Liver (tissue), 3 donors: ENCODE measurements at regions not wholly inside any gene's neighbourhood (a gene's known extent, or its start where the extent isn't known, plus 50 kb on each side); places are given as distances from the start of the nearest gene placed in this dataset.

Experiments
- JUND ChIP-seq, 2 donors: IDR thresholded peaks; 2 replicates each; pipeline ENCODE4 v1.6.1; 2016; ENCODE audit warnings: antibody characterized with exemption in 2 of 2
- RAD21 ChIP-seq, 2 donors: IDR thresholded peaks; 2 replicates each; pipeline ENCODE4 v1.6.1; 2016; ENCODE audit warnings: antibody characterized with exemption in 2 of 2, mild to moderate bottlenecking in 2 of 2
- RXRA ChIP-seq, 2 donors: IDR thresholded peaks; 2 replicates each; pipeline ENCODE4 v1.6.1; 2017 to 2018; ENCODE audit warnings: antibody characterized with exemption in 2 of 2, mild to moderate bottlenecking in 1 of 2
- TAF1 ChIP-seq: conservative IDR thresholded peaks from 2 replicates; pipeline ENCODE4 v1.6.1; 2016; ENCODE audit warnings: antibody characterized with exemption, mild to moderate bottlenecking
- TF ChIP-seq, protein P1 (sequence below): fragments of 150-350 bp; IDR thresholded peaks from 2 replicates; pipeline ENCODE4 v1.5.1; 2017; ENCODE audit warnings: improper control_type of control experiment, low read depth, low read length; ENCODE audit not compliant: missing input control
- TF ChIP-seq, protein P2 (sequence below): IDR thresholded peaks from 2 replicates; pipeline ENCODE4 v1.6.1; 2016; ENCODE audit warnings: antibody characterized with exemption
- donor health status: healthy.
- donor health status: healthy.

DNA sequence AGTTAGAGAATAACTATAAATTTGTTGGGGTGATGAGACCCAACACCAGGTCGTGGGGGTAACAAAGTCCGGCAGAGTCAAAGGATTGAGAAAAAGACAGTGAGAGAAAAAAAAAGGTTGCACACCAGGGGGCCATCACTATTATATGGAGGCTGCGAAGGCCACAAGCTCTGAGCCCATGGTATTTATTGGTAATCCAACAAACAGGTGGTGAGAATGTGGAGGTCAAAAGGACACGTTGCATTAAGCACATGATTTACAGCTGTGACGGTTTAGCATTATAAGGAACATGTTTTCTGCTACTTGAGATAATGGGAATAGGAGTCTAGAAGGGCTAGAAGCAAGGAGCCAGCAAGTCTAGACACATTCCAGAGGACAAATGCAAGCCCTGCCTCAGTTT lies 2202.2 kb upstream of the C9orf72 start:
- TF ChIP-seq TAF1 (no peak), RAD21 (IDR thresholded peaks at IDR 0.05) (no peak), RXRA (IDR thresholded peaks at IDR 0.05) (no peak), JUND (IDR thresholded peaks at IDR 0.05) (no peak)
- TF ChIP-seq, protein P1, sequence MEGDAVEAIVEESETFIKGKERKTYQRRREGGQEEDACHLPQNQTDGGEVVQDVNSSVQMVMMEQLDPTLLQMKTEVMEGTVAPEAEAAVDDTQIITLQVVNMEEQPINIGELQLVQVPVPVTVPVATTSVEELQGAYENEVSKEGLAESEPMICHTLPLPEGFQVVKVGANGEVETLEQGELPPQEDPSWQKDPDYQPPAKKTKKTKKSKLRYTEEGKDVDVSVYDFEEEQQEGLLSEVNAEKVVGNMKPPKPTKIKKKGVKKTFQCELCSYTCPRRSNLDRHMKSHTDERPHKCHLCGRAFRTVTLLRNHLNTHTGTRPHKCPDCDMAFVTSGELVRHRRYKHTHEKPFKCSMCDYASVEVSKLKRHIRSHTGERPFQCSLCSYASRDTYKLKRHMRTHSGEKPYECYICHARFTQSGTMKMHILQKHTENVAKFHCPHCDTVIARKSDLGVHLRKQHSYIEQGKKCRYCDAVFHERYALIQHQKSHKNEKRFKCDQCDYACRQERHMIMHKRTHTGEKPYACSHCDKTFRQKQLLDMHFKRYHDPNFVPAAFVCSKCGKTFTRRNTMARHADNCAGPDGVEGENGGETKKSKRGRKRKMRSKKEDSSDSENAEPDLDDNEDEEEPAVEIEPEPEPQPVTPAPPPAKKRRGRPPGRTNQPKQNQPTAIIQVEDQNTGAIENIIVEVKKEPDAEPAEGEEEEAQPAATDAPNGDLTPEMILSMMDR = no peak
- TF ChIP-seq, protein P2, sequence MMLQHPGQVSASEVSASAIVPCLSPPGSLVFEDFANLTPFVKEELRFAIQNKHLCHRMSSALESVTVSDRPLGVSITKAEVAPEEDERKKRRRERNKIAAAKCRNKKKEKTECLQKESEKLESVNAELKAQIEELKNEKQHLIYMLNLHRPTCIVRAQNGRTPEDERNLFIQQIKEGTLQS = no peak
